ENCODE measurements at regions not wholly inside any gene's neighbourhood (a gene's known extent, or its start where the extent isn't known, plus 50 kb on each side); places are given as distances from the start of the nearest gene placed in this dataset.

- TF ChIP-seq CTCF (conservative IDR thresholded peaks at IDR 0.05; ENCODE audit: low read depth, low read length), result no peak
- TF ChIP-seq EZH2 (IDR thresholded peaks at IDR 0.05; ENCODE audit: borderline replicate concordance, low read depth, low read length, poor library complexity, severe bottlenecking), result no peak
Observed at GRCh38 chr6:8831366-8832152, 396.2 kb upstream of the SLC35B3 start.

Data from A673 (cell line).